ENCODE measurements at regions not wholly inside any gene's neighbourhood (a gene's known extent, or its start where the extent isn't known, plus 50 kb on each side); places are given as distances from the start of the nearest gene placed in this dataset.

DNA sequence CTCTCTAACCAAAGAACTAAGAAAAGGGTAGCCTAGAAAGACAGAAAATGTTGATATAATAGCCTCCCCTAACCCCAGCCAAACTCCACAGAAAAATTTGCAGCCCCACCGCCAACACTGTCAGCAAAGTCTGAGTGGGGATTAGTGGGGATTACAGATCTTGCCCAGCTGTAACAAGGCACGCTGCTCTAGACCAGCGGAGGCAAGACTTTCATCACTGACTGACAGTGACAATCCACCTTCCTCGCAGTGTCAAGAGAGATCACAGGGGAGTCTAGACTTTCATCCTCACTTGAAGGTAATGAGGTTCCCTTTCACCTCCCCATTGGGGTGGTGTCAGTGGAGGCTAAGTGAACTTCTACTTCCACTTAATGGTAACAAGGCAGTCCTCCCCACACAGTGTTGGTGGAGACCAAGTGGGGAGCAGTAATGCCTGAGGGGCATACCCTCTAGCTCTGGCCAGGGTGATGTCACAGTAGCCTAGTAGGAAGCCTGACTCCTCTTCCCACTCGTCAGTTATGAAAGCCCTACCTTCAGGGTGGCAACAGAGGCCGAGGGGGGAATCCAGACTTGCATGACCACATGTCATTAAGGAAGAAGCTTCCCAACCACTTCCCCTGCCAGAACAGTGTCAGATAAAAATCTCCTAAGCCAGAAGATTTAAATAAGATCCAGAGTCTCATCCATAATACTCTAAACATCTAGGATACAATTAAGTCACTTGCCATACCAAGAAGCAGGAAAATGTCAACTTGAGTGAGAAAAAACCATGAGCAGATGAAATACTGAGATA is 91.7 kb upstream of the RASSF8 start:
- TF ChIP-seq EZH2phosphoT487 (IDR thresholded peaks at IDR 0.05) = no peak
- TF ChIP-seq, protein P1, sequence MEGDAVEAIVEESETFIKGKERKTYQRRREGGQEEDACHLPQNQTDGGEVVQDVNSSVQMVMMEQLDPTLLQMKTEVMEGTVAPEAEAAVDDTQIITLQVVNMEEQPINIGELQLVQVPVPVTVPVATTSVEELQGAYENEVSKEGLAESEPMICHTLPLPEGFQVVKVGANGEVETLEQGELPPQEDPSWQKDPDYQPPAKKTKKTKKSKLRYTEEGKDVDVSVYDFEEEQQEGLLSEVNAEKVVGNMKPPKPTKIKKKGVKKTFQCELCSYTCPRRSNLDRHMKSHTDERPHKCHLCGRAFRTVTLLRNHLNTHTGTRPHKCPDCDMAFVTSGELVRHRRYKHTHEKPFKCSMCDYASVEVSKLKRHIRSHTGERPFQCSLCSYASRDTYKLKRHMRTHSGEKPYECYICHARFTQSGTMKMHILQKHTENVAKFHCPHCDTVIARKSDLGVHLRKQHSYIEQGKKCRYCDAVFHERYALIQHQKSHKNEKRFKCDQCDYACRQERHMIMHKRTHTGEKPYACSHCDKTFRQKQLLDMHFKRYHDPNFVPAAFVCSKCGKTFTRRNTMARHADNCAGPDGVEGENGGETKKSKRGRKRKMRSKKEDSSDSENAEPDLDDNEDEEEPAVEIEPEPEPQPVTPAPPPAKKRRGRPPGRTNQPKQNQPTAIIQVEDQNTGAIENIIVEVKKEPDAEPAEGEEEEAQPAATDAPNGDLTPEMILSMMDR (IDR thresholded peaks at IDR 0.05) = no peak
- no peak for TF ChIP-seq EZH2 (IDR thresholded peaks at IDR 0.05)

All from neural progenitor cell (in vitro differentiated cells).